ENCODE measurements at regions not wholly inside any gene's neighbourhood (a gene's known extent, or its start where the extent isn't known, plus 50 kb on each side); places are given as distances from the start of the nearest gene placed in this dataset.

DNA sequence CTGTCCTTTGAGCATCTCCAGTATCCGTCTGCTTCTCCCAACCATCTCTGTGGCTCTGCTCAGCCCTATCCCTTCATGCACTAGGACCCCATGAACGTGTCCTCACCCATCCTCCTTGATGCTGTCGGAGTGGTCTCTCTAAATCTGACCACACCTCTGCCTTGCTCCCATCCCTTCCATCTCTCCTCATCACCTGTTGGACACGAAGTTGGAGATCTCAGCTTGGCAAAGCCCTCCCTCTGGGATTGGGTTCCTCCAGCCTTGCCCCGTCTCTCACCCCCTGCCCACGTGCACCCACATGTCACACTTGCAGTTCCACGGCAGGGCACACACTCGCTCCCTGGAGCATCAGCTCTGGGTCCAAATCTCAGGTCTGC lies 135.7 kb downstream of the ACTL8 start:
- Histone ChIP-seq H3K79me2 (ENCODE audit: control insufficient read depth, insufficient read depth, low read length) (no peaks in the 10 kb centered on the region), H2AFZ (ENCODE audit: insufficient read depth, low read depth, low read length, poor library complexity, severe bottlenecking) (no peak overlapping the region), H3K4me1 (ENCODE audit: control insufficient read depth in 2 of 2, insufficient read depth in 2 of 2, low read length in 2 of 2) (no peaks in the 10 kb centered on the region), H3K27me3 (replicated peaks in 1 of 4; ENCODE audit: control extremely low read depth in 1 of 4, control insufficient read depth in 3 of 4, insufficient read depth in 4 of 4, low read length in 3 of 4) (peaks cover 0 to 7% (median 0%) of the 10 kb centered on the region in 4 experiments), H4K20me1 (ENCODE audit: control insufficient read depth, insufficient read depth, low read length, poor library complexity, severe bottlenecking) (no peaks in the 10 kb centered on the region), H3K4me2 (replicated peaks; ENCODE audit: low read depth, low read length, poor library complexity, severe bottlenecking) (no peak overlapping the region), H3K27ac (ENCODE audit: low read length in 2 of 2) (no peak overlapping the region), H3K9me3 (ENCODE audit: control extremely low read depth in 1 of 3, control insufficient read depth in 2 of 3, insufficient read depth in 1 of 3, low read length in 2 of 3) (peaks cover 0 to 11% (median 0%) of the 10 kb centered on the region in 3 donors), H3K9ac (ENCODE audit: low read length) (no peak overlapping the region), H3K4me3 (ENCODE audit: control extremely low read depth in 1 of 5, extremely low read depth in 1 of 5, insufficient read depth in 1 of 5, low read depth in 2 of 5, low read length in 4 of 5) (no peak overlapping the region), H3K36me3 (replicated peaks in 1 of 2; ENCODE audit: control extremely low read depth in 1 of 2, control insufficient read depth in 1 of 2, extremely low read depth in 1 of 2, insufficient read depth in 2 of 2, low read length in 1 of 2) (no peaks in the 10 kb centered on the region)
- Mint-ChIP-seq H3K4me1 (no peaks in the 10 kb centered on the region), H3K9me3 (ENCODE audit: insufficient read depth) (no peaks in the 10 kb centered on the region), H3K4me3 (no peak overlapping the region), H3K27ac (no peak overlapping the region), H3K27me3 (peaks cover 14% of the 10 kb centered on the region)
- DNase-seq (no peak), ATAC-seq (ENCODE audit: low read depth) (no peak)
- intact Hi-C loops (cut with micrococcal nuclease): no loop called here
- TF ChIP-seq, protein P1, sequence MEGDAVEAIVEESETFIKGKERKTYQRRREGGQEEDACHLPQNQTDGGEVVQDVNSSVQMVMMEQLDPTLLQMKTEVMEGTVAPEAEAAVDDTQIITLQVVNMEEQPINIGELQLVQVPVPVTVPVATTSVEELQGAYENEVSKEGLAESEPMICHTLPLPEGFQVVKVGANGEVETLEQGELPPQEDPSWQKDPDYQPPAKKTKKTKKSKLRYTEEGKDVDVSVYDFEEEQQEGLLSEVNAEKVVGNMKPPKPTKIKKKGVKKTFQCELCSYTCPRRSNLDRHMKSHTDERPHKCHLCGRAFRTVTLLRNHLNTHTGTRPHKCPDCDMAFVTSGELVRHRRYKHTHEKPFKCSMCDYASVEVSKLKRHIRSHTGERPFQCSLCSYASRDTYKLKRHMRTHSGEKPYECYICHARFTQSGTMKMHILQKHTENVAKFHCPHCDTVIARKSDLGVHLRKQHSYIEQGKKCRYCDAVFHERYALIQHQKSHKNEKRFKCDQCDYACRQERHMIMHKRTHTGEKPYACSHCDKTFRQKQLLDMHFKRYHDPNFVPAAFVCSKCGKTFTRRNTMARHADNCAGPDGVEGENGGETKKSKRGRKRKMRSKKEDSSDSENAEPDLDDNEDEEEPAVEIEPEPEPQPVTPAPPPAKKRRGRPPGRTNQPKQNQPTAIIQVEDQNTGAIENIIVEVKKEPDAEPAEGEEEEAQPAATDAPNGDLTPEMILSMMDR (IDR thresholded peaks at IDR 0.05): no peak
- no peak for TF ChIP-seq EZH2 (IDR thresholded peaks at IDR 0.05; ENCODE audit: borderline replicate concordance, insufficient read depth, low read depth, low read length, poor library complexity, severe bottlenecking)
- ChIA-PET CTCF (no interaction called here), POLR2A (no interaction called here)
- 78% methylated on average over 6 of the region's 8 CpGs for WGBS (ENCODE audit: insufficient coverage)

DNA sequence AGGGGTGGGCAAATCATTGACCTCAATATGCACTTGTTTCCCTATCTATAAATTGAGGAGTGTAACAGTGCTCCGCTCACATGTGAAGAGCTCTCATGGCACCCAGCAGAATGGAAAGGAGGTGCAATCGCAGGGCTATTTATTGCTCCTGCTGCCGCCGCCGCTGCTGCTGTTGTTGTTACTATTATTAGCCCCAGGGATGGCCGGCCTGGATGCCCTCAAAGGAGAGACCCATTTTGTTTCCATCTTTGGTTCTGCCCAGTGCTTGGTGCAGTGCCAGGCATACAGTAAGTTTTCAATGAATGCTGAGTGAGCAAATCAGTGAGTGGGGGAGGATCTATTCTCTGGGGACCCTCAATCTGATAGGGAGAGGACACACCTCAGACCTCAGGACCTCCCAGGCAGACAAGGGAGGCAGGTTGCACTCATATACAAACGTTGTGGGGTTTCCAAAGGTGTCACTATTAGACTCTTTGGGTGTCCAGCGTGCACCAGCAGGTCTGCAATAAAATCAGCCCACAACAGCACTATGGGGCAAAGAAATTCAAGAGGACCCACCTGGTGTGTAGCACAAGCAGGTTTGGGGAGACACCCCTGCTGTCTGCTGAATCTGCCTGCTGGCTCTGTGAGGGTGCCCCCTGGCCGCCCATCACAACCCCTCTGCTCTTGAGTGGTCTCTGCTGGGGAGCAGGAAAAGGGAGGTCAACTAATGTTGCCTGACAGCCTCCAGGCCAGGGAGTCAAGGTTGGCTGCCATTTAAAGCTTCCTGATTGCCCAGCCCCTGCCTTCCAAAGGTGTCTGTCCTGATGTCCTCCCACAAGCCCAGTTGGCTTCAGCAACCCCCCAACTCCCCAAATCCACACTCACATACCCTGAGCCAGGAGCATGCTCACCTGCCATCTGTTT lies 136.3 kb downstream of the ACTL8 start:
- DNase-seq: no peak
- Histone ChIP-seq H3K27ac (ENCODE audit: low read length in 2 of 2) (no peak overlapping the region), H4K20me1 (ENCODE audit: control insufficient read depth, insufficient read depth, low read length, poor library complexity, severe bottlenecking) (no peaks in the 10 kb centered on the region), H3K9ac (ENCODE audit: low read length) (no peak overlapping the region), H3K36me3 (replicated peaks in 1 of 2; ENCODE audit: control extremely low read depth in 1 of 2, control insufficient read depth in 1 of 2, extremely low read depth in 1 of 2, insufficient read depth in 2 of 2, low read length in 1 of 2) (no peaks in the 10 kb centered on the region), H3K9me3 (ENCODE audit: control extremely low read depth in 1 of 3, control insufficient read depth in 2 of 3, insufficient read depth in 1 of 3, low read length in 2 of 3) (peaks cover 0 to 8% (median 0%) of the 10 kb centered on the region in 3 donors), H3K4me3 (ENCODE audit: control extremely low read depth in 1 of 5, extremely low read depth in 1 of 5, insufficient read depth in 1 of 5, low read depth in 2 of 5, low read length in 4 of 5) (no peak overlapping the region), H3K27me3 (replicated peaks in 1 of 4; ENCODE audit: control extremely low read depth in 1 of 4, control insufficient read depth in 3 of 4, insufficient read depth in 4 of 4, low read length in 3 of 4) (peaks cover 0 to 6% (median 0%) of the 10 kb centered on the region in 4 experiments), H3K4me1 (ENCODE audit: control insufficient read depth in 2 of 2, insufficient read depth in 2 of 2, low read length in 2 of 2) (no peaks in the 10 kb centered on the region), H3K79me2 (ENCODE audit: control insufficient read depth, insufficient read depth, low read length) (no peaks in the 10 kb centered on the region), H3K4me2 (replicated peaks; ENCODE audit: low read depth, low read length, poor library complexity, severe bottlenecking) (no peak overlapping the region), H2AFZ (ENCODE audit: insufficient read depth, low read depth, low read length, poor library complexity, severe bottlenecking) (no peak overlapping the region)
- ChIA-PET CTCF (no interaction called here), POLR2A (no interaction called here)
- Mint-ChIP-seq H3K4me1 (no peaks in the 10 kb centered on the region), H3K27me3 (peaks cover 17% of the 10 kb centered on the region), H3K27ac (no peak overlapping the region), H3K9me3 (ENCODE audit: insufficient read depth) (no peaks in the 10 kb centered on the region), H3K4me3 (no peak overlapping the region)
- TF ChIP-seq EZH2 (IDR thresholded peaks at IDR 0.05; ENCODE audit: borderline replicate concordance, insufficient read depth, low read depth, low read length, poor library complexity, severe bottlenecking): no peak
- TF ChIP-seq, protein P1 (IDR thresholded peaks at IDR 0.05): no peak
- no peak for ATAC-seq (ENCODE audit: low read depth)
- intact Hi-C loops (cut with micrococcal nuclease): no loop called here
- WGBS (ENCODE audit: insufficient coverage): 81% methylated on average over 9 of the region's 9 CpGs
